GM12874 (cell line): ENCODE measurements at regions not wholly inside any gene's neighbourhood (a gene's known extent, or its start where the extent isn't known, plus 50 kb on each side); places are given as distances from the start of the nearest gene placed in this dataset.

Source experiments
- CTCF ChIP-seq: IDR thresholded peaks from 2 replicates; pipeline ENCODE4 v1.5.1; 2011; ENCODE audit warnings: low read depth, mild to moderate bottlenecking, control low read depth, low read length, moderate library complexity; ENCODE audit not compliant: insufficient read depth

- no peak for TF ChIP-seq CTCF
These were observed 98.7 kb downstream of the MICALL2 start for GRCh38 chr7:1360521-1360971.

DNA sequence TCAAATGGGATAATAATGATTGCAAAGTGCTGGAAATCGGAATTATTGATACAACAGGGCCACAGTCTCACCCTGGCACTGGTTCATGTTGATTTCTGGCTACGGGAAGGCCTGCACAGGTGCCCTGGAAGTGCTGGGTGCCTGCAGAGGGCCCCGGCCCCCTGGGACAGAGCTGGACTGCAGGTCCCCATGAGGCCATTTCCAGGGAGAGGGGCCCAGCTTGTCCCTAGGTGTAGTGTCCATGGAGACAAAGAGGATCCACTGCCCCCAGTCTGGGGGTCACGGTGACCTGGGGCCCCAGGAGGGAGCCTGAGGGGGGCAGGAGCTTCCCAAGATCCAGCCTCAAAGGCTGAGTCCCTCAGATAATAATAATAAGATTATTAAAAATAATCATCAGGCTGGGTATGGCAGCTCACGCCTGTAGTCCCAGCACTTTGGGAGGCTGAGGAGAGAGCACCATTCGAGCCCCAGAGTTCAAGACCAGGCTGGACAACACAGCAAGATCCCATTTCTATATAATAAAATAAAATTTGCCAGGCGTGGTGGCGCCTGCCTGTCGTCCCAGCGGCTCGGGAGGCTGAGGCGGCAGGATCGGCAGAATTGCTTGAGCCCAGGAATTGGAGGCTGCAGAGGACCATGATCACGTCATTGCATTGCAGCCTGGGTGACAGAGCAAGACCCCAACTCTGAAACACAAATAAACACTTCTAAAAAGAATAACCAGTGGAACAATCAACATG, 98.1 kb downstream of the MICALL2 start:
- TF ChIP-seq CTCF: no peak

- no peak for TF ChIP-seq CTCF
These were observed 97.5 kb downstream of the MICALL2 start for GRCh38 chr7:1361756-1362125.

GRCh38 chr7:1362301-1362700, 97.0 kb downstream of the MICALL2 start:
- no peak for TF ChIP-seq CTCF

DNA sequence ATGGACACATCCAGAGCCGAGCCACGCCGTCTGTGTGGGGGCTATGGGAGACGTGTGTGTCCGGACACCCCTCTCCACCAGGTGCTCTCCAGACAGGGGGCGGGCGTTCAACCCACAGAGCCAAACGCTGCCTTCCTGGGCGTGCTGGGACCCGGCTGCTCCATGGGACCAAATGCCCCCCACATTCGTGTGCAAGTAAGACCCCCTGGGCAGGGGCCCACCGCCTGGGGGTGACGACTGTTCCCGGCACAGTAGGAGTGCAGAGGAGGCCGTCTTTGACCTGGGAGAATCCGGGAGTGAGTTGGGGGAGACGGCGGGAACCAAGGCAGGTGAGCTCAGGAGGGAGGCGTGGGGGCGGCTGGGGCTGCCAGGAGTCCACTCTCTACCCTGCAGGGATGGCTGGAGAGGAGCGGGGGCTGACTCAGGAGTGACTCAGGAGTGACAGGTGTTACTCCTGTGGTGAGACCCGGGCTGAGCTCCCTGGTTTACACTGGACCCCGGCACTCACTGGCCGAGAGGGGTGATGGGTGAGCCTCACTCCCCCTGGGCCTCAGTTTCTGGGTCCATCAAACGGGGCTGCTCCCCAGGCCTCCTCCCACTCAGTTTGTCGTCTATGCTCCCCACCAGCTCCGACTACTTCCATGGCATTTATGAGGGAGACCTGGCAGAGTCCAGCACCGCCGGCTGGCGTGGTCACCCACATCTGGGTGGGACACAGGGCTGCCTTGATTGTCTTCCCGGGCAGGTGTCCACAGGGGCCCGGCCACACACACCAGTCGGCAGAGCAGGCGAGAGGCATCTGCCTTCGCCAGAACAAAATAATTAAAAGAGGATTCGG, 95.0 kb downstream of the MICALL2 start:
- TF ChIP-seq CTCF: no peak

DNA sequence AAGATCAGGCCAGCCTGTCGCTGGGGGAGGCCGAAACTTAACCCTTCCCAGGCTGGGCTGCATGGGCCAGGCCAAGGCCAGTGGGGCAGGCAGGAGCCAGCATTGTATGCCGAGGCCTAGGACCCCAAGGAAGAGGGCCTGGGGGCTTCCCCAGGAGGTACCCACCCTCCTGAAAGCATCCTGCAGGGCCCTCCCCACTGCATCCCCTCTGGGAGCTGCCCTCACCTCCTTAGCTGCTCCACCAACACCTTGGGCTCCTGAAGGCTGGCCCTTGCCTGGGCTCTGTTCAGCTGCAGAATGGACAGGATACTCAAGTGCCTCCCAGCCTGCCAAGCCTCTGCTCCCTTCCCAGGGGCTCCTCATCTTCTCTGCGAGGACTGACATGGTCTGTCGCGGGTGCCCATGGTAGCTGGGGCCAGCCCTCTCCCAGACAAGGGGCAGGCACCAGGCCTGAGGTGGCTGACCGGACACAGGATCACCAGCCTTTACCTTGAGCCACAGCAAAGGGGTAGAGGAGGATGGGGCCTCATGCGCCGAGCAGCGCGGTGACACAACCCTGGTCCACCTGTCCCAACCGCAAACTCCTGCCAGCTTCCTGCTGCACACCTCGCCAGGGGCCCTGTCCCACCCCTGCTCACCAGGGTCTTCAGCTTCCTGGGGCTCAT, 94.2 kb downstream of the MICALL2 start:
- no peak for TF ChIP-seq CTCF

GRCh38 chr7:1365846-1366245, 93.4 kb downstream of the MICALL2 start:
- TF ChIP-seq CTCF: no peak
